Stimulated activated CD4-positive, alpha-beta T cell treated with anti-CD3 and anti-CD28 coated beads, Interleukin-15, amount 100 ng/mL, for 24 hours (primary cell): ENCODE measurements at regions not wholly inside any gene's neighbourhood (a gene's known extent, or its start where the extent isn't known, plus 50 kb on each side); places are given as distances from the start of the nearest gene placed in this dataset.
"Not testable (repeated sequence)": the region's sequence is repeated elsewhere in the genome, so short reads cannot be mapped to it uniquely, and the experiment has no call there.

Source experiments
- DNase-seq: peaks from one replicate; pipeline ENCODE4 v3.0.0-alpha.2; 2020

- DNase-seq: not testable (repeated sequence)
Observed at GRCh38 chr18:38771620-38772019, 1206.0 kb upstream of the CELF4 start.

GRCh38 chr18:38768504-38768903 is 1202.9 kb upstream of the CELF4 start:
- DNase-seq: no peak

- no peak for DNase-seq
Observed at GRCh38 chr18:38759457-38759856, 1193.9 kb upstream of the CELF4 start.

- DNase-seq: no peak
Observed at GRCh38 chr18:38756436-38756835, 1190.8 kb upstream of the CELF4 start.

- DNase-seq: no peak
Observed at GRCh38 chr18:38752430-38752829, 1186.8 kb upstream of the CELF4 start.

GRCh38 chr18:38751898-38752297 is 1186.3 kb upstream of the CELF4 start:
- peak; percentile 8 for DNase-seq

- DNase-seq: no peak
Observed at GRCh38 chr18:38751211-38751610, 1185.6 kb upstream of the CELF4 start.

GRCh38 chr18:38750751-38751150 is 1185.2 kb upstream of the CELF4 start:
- DNase-seq: no peak

GRCh38 chr18:38747153-38747552 is 1181.6 kb upstream of the CELF4 start:
- no peak for DNase-seq

- DNase-seq: not testable (repeated sequence)
Observed at GRCh38 chr18:38720181-38720580, 1154.6 kb upstream of the CELF4 start.

- no peak for DNase-seq
Observed at GRCh38 chr18:38718365-38718901, 1152.8 kb upstream of the CELF4 start.

GRCh38 chr18:38709122-38709521 is 1143.5 kb upstream of the CELF4 start:
- DNase-seq: no peak

GRCh38 chr18:38706373-38706772 is 1140.8 kb upstream of the CELF4 start:
- DNase-seq: no peak

GRCh38 chr18:38698088-38698487 is 1132.5 kb upstream of the CELF4 start:
- no peak for DNase-seq

- DNase-seq: no peak
Observed at GRCh38 chr18:38695559-38696280, 1130.1 kb upstream of the CELF4 start.

- DNase-seq: no peak
Observed at GRCh38 chr18:38693104-38693503, 1127.5 kb upstream of the CELF4 start.

- no peak for DNase-seq
Observed at GRCh38 chr18:38690626-38691025, 1125.0 kb upstream of the CELF4 start.

- DNase-seq: no peak
Observed at GRCh38 chr18:38688416-38688815, 1122.8 kb upstream of the CELF4 start.

- DNase-seq: no peak
Observed at GRCh38 chr18:38670486-38670885, 1104.9 kb upstream of the CELF4 start.

GRCh38 chr18:38664929-38665328 is 1099.3 kb upstream of the CELF4 start:
- no peak for DNase-seq

- DNase-seq: no peak
Observed at GRCh38 chr18:38663682-38664081, 1098.1 kb upstream of the CELF4 start.

GRCh38 chr18:38663270-38663669 is 1097.7 kb upstream of the CELF4 start:
- DNase-seq: no peak

GRCh38 chr18:38654946-38655345 is 1089.3 kb upstream of the CELF4 start:
- no peak for DNase-seq

- no peak for DNase-seq
Observed at GRCh38 chr18:38651736-38652135, 1086.1 kb upstream of the CELF4 start.

- no peak for DNase-seq
Observed at GRCh38 chr18:38648179-38648578, 1082.6 kb upstream of the CELF4 start.
